ENCODE measurements at regions not wholly inside any gene's neighbourhood (a gene's known extent, or its start where the extent isn't known, plus 50 kb on each side); places are given as distances from the start of the nearest gene placed in this dataset.

- no peak overlapping the region for H4K5ac ChIP-seq (ENCODE audit: low read depth, low read length)
- no peak overlapping the region for H2BK5ac ChIP-seq (ENCODE audit: low read depth, low read length, poor library complexity, severe bottlenecking)
- no peak overlapping the region for H3K56ac ChIP-seq (ENCODE audit: extremely low read depth, insufficient read depth, low read length)
- DNase-seq (no peak), ATAC-seq (ENCODE audit: low read depth) (no peak)
- H3K79me1 ChIP-seq (ENCODE audit: low read depth in 1 of 2, low read length in 2 of 2) = no peaks in the 10 kb centered on the region
- no CpG with 5 or more reads among the region's 3 CpGs for WGBS, 2 experiments (ENCODE audit: extremely low coverage in 2 of 2, insufficient read length in 1 of 2)
- no peak overlapping the region for H3K14ac ChIP-seq (replicated peaks; ENCODE audit: low read depth, low read length)
- H3K4me3 ChIP-seq (ENCODE audit: insufficient read depth, low read depth, low read length) = no peak overlapping the region
- no peak overlapping the region for H4K91ac ChIP-seq (ENCODE audit: insufficient read depth, low read depth, low read length)
- dilution Hi-C loops (cut with HindIII; ENCODE audit: low sequenced_read_pairs, unreplicated experiment) = no loop called here
- intact Hi-C loops (cut with micrococcal nuclease) = no loop called here
- no peaks in the 10 kb centered on the region for H3K9me3 ChIP-seq (ENCODE audit: control insufficient read depth, insufficient read depth, low read length)
- no peak overlapping the region for H2BK20ac ChIP-seq (ENCODE audit: low read depth, low read length)
- H2BK120ac ChIP-seq (ENCODE audit: low read depth, low read length) = no peak overlapping the region
- no peak overlapping the region for H2AK9ac ChIP-seq (replicated peaks; ENCODE audit: low read depth, low read length, poor library complexity)
- no peaks in the 10 kb centered on the region for H3K36me3 ChIP-seq (ENCODE audit: control insufficient read depth, insufficient read depth, low read length)
- H4K20me1 ChIP-seq (ENCODE audit: insufficient read depth, low read length) = no peaks in the 10 kb centered on the region
- H3K4ac ChIP-seq (ENCODE audit: low read depth, low read length) = no peak overlapping the region
- H3K23ac ChIP-seq (ENCODE audit: low read depth, low read length) = no peak overlapping the region
- H3K18ac ChIP-seq (ENCODE audit: low read depth, low read length) = no peak overlapping the region
- POLR2A ChIA-PET (ENCODE audit: unreplicated experiment) = no interaction called here
- CTCF ChIA-PET = no interaction called here
- H3K9me1 ChIP-seq (ENCODE audit: insufficient read depth, low read length) = no peaks in the 10 kb centered on the region
- no peak overlapping the region for H3K4me2 ChIP-seq (ENCODE audit: low read depth, low read length)
- no peak overlapping the region for H4K8ac ChIP-seq (ENCODE audit: low read depth in 2 of 2, low read length in 2 of 2)
- TF ChIP-seq CTCF (conservative IDR thresholded peaks at IDR 0.05; ENCODE audit: low read depth, low read length) = no peak
- TF ChIP-seq CHD1 (IDR thresholded peaks at IDR 0.05; ENCODE audit: low read depth, low read length) = no peak
- TF ChIP-seq POLR2A (IDR thresholded peaks at IDR 0.05; ENCODE audit: low read depth, low read length) = no peak
- TF ChIP-seq MAFK (IDR thresholded peaks at IDR 0.05; ENCODE audit: low read depth, low read length) = no peak
- TF ChIP-seq ELK1 (IDR thresholded peaks at IDR 0.05; ENCODE audit: borderline replicate concordance, low read depth, low read length) = no peak
- no peak for TF ChIP-seq RAD21 (IDR thresholded peaks at IDR 0.05; ENCODE audit: low read length)
- no peak for TF ChIP-seq CEBPB (IDR thresholded peaks at IDR 0.05; ENCODE audit: low read depth, low read length)
- TF ChIP-seq BHLHE40 (IDR thresholded peaks at IDR 0.05; ENCODE audit: low read depth, low read length) = no peak
- TF ChIP-seq NFE2L2 (IDR thresholded peaks at IDR 0.05; ENCODE audit: low read depth, low read length) = no peak
- no peak for TF ChIP-seq FOS (IDR thresholded peaks at IDR 0.05; ENCODE audit: low read depth, low read length)
- TF ChIP-seq USF2 (IDR thresholded peaks at IDR 0.05; ENCODE audit: low read depth, low read length) = no peak
- TF ChIP-seq RFX5 (IDR thresholded peaks at IDR 0.05; ENCODE audit: low read depth, low read length) = no peak
- TF ChIP-seq RCOR1 (IDR thresholded peaks at IDR 0.05; ENCODE audit: insufficient replicate concordance, low read length) = no peak
- no peak for TF ChIP-seq MAZ (IDR thresholded peaks at IDR 0.05; ENCODE audit: borderline replicate concordance, low read depth, low read length)
- TF ChIP-seq MXI1 (IDR thresholded peaks at IDR 0.05; ENCODE audit: borderline replicate concordance, low read depth, low read length) = no peak
- no peak for TF ChIP-seq SMC3 (IDR thresholded peaks at IDR 0.05; ENCODE audit: low read depth, low read length)
- no TSS peak for BruUV-seq (replicated peaks)
- H2BK15ac ChIP-seq (ENCODE audit: low read depth, low read length) = no peak overlapping the region
- no peak overlapping the region for H2AFZ ChIP-seq (replicated peaks; ENCODE audit: low read length, poor library complexity)
- H3K4me1 ChIP-seq (ENCODE audit: control insufficient read depth, insufficient read depth, low read length) = no peaks in the 10 kb centered on the region
- H2AK5ac ChIP-seq (ENCODE audit: low read depth, low read length) = no peak overlapping the region
- H3K27ac ChIP-seq (ENCODE audit: insufficient read depth, low read length) = no peak overlapping the region
- in situ Hi-C loops (cut with MboI; ENCODE audit: low sequenced_read_pairs) = no loop called here
- H3K27me3 ChIP-seq (ENCODE audit: control insufficient read depth, insufficient read depth, low read length) = peaks cover 4% of the 10 kb centered on the region
- H3K9ac ChIP-seq (ENCODE audit: low read depth, low read length) = no peak overlapping the region
These were observed 120.7 kb downstream of the TBX19 start for GRCh38 chr1:168401341-168401740.
